IMR-90 (cell line): ENCODE measurements at regions not wholly inside any gene's neighbourhood (a gene's known extent, or its start where the extent isn't known, plus 50 kb on each side); places are given as distances from the start of the nearest gene placed in this dataset.

ENCODE experiments used
- ATAC-seq: fragments of 200-7000 bp; cut with Tn5 transposase; 2 replicates; pipeline ENCODE4 v1.9.1; 2020; ENCODE audit warnings: low read depth, mild to moderate bottlenecking, moderate library complexity
- BruUV-seq: library from RNA; stranded (reverse); fragments of 400-500 nt; replicated peaks from 2 replicates; lab custom pipeline; 2021; lab: Mats Ljungman, UMichigan
- CTCF ChIA-PET: fragments of 300-600 bp; formaldehyde crosslinking; extraction: SDS; loops from one replicate; lab custom pipeline; 2021; ENCODE audit warnings: antibody characterized with exemption; lab: Yijun Ruan, JAX
- POLR2A ChIA-PET: fragments of 300-600 bp; sonication (Branson Sonifier 250); formaldehyde crosslinking; loops from one replicate; lab custom pipeline; 2022; ENCODE audit warnings: antibody characterized with exemption; ENCODE audit not compliant: unreplicated experiment; lab: Charles Lee
- DNase-seq: peaks from one replicate; pipeline ENCODE4 v3.0.0; 2013
- H2AFZ ChIP-seq: replicated peaks from 2 replicates; pipeline ENCODE3; 2013; ENCODE audit warnings: low read length, mild to moderate bottlenecking; ENCODE audit not compliant: poor library complexity
- H2AK5ac ChIP-seq: 2 replicates; pipeline ENCODE4 v1.6.1; 2013; ENCODE audit warnings: low read depth, low read length, inconsistent platforms
- H2AK9ac ChIP-seq: replicated peaks from 2 replicates; pipeline ENCODE3; 2013; ENCODE audit warnings: mild to moderate bottlenecking, low read depth, low read length, moderate library complexity; ENCODE audit not compliant: poor library complexity
- H2BK120ac ChIP-seq: 2 replicates; pipeline ENCODE4 v1.6.1; 2013; ENCODE audit warnings: low read depth, low read length, inconsistent platforms
- H2BK15ac ChIP-seq: 3 replicates; pipeline ENCODE4 v1.6.1; 2013; ENCODE audit warnings: low read depth, low read length, inconsistent platforms
- H2BK20ac ChIP-seq: 2 replicates; pipeline ENCODE4 v1.6.1; 2013; ENCODE audit warnings: low read depth, mild to moderate bottlenecking, inconsistent platforms, low read length, moderate library complexity
- H2BK5ac ChIP-seq: 2 replicates; pipeline ENCODE4 v1.6.1; 2013; ENCODE audit warnings: mild to moderate bottlenecking, low read depth, low read length, inconsistent platforms; ENCODE audit not compliant: poor library complexity, severe bottlenecking
- H3K14ac ChIP-seq: replicated peaks from 2 replicates; pipeline ENCODE4 v1.6.1; 2013; ENCODE audit warnings: low read depth, low read length, inconsistent platforms
- H3K18ac ChIP-seq: 2 replicates; pipeline ENCODE4 v1.6.1; 2013; ENCODE audit warnings: low read depth, low read length, control low read depth
- H3K23ac ChIP-seq: 2 replicates; pipeline ENCODE4 v1.6.1; 2013; ENCODE audit warnings: low read depth, low read length, inconsistent platforms
- H3K27ac ChIP-seq: 2 replicates; pipeline ENCODE4 v1.5.1; 2013; ENCODE audit warnings: mild to moderate bottlenecking, control low read depth, low read length; ENCODE audit not compliant: insufficient read depth
- H3K27me3 ChIP-seq: 2 replicates; pipeline ENCODE4 v1.6.1; 2013; ENCODE audit warnings: low read length; ENCODE audit not compliant: control insufficient read depth, insufficient read depth
- H3K36me3 ChIP-seq: 2 replicates; pipeline ENCODE4 v1.6.1; 2013; ENCODE audit warnings: low read length, mixed read lengths; ENCODE audit not compliant: control insufficient read depth, insufficient read depth
- H3K4ac ChIP-seq: 2 replicates; pipeline ENCODE4 v1.6.1; 2013; ENCODE audit warnings: low read depth, low read length, inconsistent platforms
- H3K4me1 ChIP-seq: 2 replicates; pipeline ENCODE4 v1.6.1; 2013; ENCODE audit warnings: low read length, mixed read lengths; ENCODE audit not compliant: control insufficient read depth, insufficient read depth
- H3K4me2 ChIP-seq: 2 replicates; pipeline ENCODE4 v1.6.1; 2013; ENCODE audit warnings: low read depth, mild to moderate bottlenecking, control low read depth, low read length, moderate library complexity
- H3K4me3 ChIP-seq: 2 replicates; pipeline ENCODE4 v1.5.1; 2013; ENCODE audit warnings: low read depth, mild to moderate bottlenecking, control low read depth, low read length, moderate library complexity; ENCODE audit not compliant: insufficient read depth
- H3K56ac ChIP-seq: 2 replicates; pipeline ENCODE4 v1.6.1; 2013; ENCODE audit warnings: low read length, inconsistent platforms; ENCODE audit not compliant: insufficient read depth; ENCODE audit errors: extremely low read depth
- H3K79me1 ChIP-seq, 2 experiments: 2 replicates each; pipeline ENCODE4 v1.6.1; 2013; ENCODE audit warnings: low read length in 2 of 2, inconsistent platforms in 1 of 2, low read depth in 1 of 2
- H3K9ac ChIP-seq: 2 replicates; pipeline ENCODE4 v1.6.1; 2013; ENCODE audit warnings: low read depth, low read length, control low read depth
- H3K9me1 ChIP-seq: 2 replicates; pipeline ENCODE4 v1.6.1; 2013; ENCODE audit warnings: low read length, inconsistent platforms; ENCODE audit not compliant: insufficient read depth
- H3K9me3 ChIP-seq: 2 replicates; pipeline ENCODE4 v1.6.1; 2013; ENCODE audit warnings: low read length; ENCODE audit not compliant: control insufficient read depth, insufficient read depth
- H4K20me1 ChIP-seq: 2 replicates; pipeline ENCODE4 v1.6.1; 2013; ENCODE audit warnings: low read length, inconsistent platforms; ENCODE audit not compliant: insufficient read depth
- H4K5ac ChIP-seq: 2 replicates; pipeline ENCODE4 v1.6.1; 2013; ENCODE audit warnings: mild to moderate bottlenecking, low read depth, low read length, control low read depth
- H4K8ac ChIP-seq, 2 experiments: 2 replicates each; pipeline ENCODE4 v1.6.1; 2013; ENCODE audit warnings: low read depth in 2 of 2, low read length in 2 of 2, control low read depth in 1 of 2, inconsistent platforms in 1 of 2
- H4K91ac ChIP-seq: 2 replicates; pipeline ENCODE4 v1.6.1; 2013; ENCODE audit warnings: low read depth, low read length, inconsistent platforms; ENCODE audit not compliant: insufficient read depth
- CEBPB ChIP-seq: IDR thresholded peaks from 2 replicates; pipeline ENCODE4 v1.6.1; 2012; ENCODE audit warnings: low read depth, low read length, improper control_type of control experiment
- FOS ChIP-seq: fragments of 150-350 bp; IDR thresholded peaks from 2 replicates; pipeline ENCODE4 v1.6.1; 2016; ENCODE audit warnings: low read depth, low read length
- WGBS, 2 experiments: methylation state at CpG; one replicate each; pipeline versions ENCODE4 v1.1.5 to v1.1.7; 2013; ENCODE audit warnings: missing lambda C conversion rate in 2 of 2; ENCODE audit not compliant: insufficient read length in 1 of 2; ENCODE audit errors: extremely low coverage in 2 of 2; 5-methylcytosine and 5-hydroxymethylcytosine counted together
- dilution Hi-C: fragments of 300-500 bp; cut with HindIII; formaldehyde crosslinking; loops from one replicate; pipeline ENCODE4 v1.14.3; 2018; ENCODE audit warnings: low sequenced_read_pairs; ENCODE audit not compliant: unreplicated experiment
- in situ Hi-C: fragments of 300-500 bp; cut with MboI; formaldehyde crosslinking; loops from 3 replicates; pipeline ENCODE4 v1.14.3; 2019; ENCODE audit warnings: low sequenced_read_pairs, inconsistent platforms, mixed read lengths
- intact Hi-C: fragments of 100-400 bp; cut with micrococcal nuclease; formaldehyde crosslinking; loops from 2 replicates; pipeline ENCODE4 v1.10.0; 2022

GRCh38 chr17:36850790-36851189, 86.5 kb upstream of the LHX1 start:
- WGBS, 2 experiments = 90% methylated on average over 2 of the region's 5 CpGs; no CpG with 5 or more reads in 1 of the 2 experiments

More at GRCh38 chr17:36850790-36851189, 86.5 kb upstream of the LHX1 start:
- no peaks in the 10 kb centered on the region for H4K20me1 ChIP-seq
- H3K9ac ChIP-seq = no peak overlapping the region
- H3K36me3 ChIP-seq = no peaks in the 10 kb centered on the region
- H2BK120ac ChIP-seq = peak overlapping the region; percentile 79
- H2BK5ac ChIP-seq = peak overlapping the region; percentile 11
- in situ Hi-C loops (no loop called here), intact Hi-C loops (loop anchor here (10.0 kb wide), 1 partner anchor 84 kb away; the partner anchor contains the start of gene LHX1), dilution Hi-C loops (no loop called here)
- no peak overlapping the region for H3K18ac ChIP-seq
- H4K5ac ChIP-seq = no peak overlapping the region
- H3K4me2 ChIP-seq = no peak overlapping the region
- H2AK5ac ChIP-seq = peak overlapping the region; percentile 75
- peak overlapping the region in 1 of 2 experiments; percentile 80; a peak in 2 of 4 replicates for H4K8ac ChIP-seq
- DNase-seq = peak; percentile 74
- peak overlapping the region; percentile 80; the same call in 1 of the 3 replicates for H2BK15ac ChIP-seq
- no peak for TF ChIP-seq CEBPB
- peak; percentile 59 for TF ChIP-seq FOS
- CTCF ChIA-PET = no interaction called here
- H3K23ac ChIP-seq = peak overlapping the region; percentile 81
- H3K4ac ChIP-seq = peak overlapping the region; percentile 85
- H3K56ac ChIP-seq = peak overlapping the region; percentile 26
- H3K27ac ChIP-seq = no peak overlapping the region
- H3K79me1 ChIP-seq = no peaks in the 10 kb centered on the region
- POLR2A ChIA-PET = no interaction called here
- peak overlapping the region; percentile 82 for H2BK20ac ChIP-seq
- H3K9me1 ChIP-seq = peaks cover 8% of the 10 kb centered on the region
- H2AFZ ChIP-seq = peak overlapping the region; percentile 72
- peak; percentile 75 for ATAC-seq
- peak overlapping the region; percentile 89 for H2AK9ac ChIP-seq
- no peak overlapping the region for H3K4me3 ChIP-seq
- peaks cover 13% of the 10 kb centered on the region for H3K4me1 ChIP-seq
- no TSS peak for BruUV-seq
- peak overlapping the region; percentile 74 for H4K91ac ChIP-seq
- H3K27me3 ChIP-seq = peaks cover 2% of the 10 kb centered on the region; the same call in 1 of the 2 replicates
- no peaks in the 10 kb centered on the region for H3K9me3 ChIP-seq
- H3K14ac ChIP-seq = peak overlapping the region; percentile 82
